Gastroesophageal sphincter (tissue), 3 donors: ENCODE measurements at regions not wholly inside any gene's neighbourhood (a gene's known extent, or its start where the extent isn't known, plus 50 kb on each side); places are given as distances from the start of the nearest gene placed in this dataset.

Experiments used
- POLR2A ChIP-seq, 2 donors: fragments of 450-650 bp; IDR thresholded peaks; one replicate each; pipeline ENCODE4 v1.6.1; 2017; ENCODE audit warnings: antibody characterized with exemption in 2 of 2, mild to moderate bottlenecking in 2 of 2, moderate library complexity in 1 of 2
- POLR2AphosphoS5 ChIP-seq: sonication (generic); formaldehyde crosslinking; IDR thresholded peaks from one replicate; pipeline ENCODE4 v1.6.1; 2017; ENCODE audit warnings: antibody characterized with exemption
- TF ChIP-seq, protein P1 (sequence below), 4 experiments: fragments of 200-600 bp in 2 of 4; fragments of 450-650 bp in 2 of 4; sonication (generic) in 1 of 4; IDR thresholded peaks; one replicate each; pipeline ENCODE4 v1.5.1; 2017 to 2019; ENCODE audit warnings: antibody characterized with exemption in 4 of 4, mild to moderate bottlenecking in 2 of 4, moderate library complexity in 2 of 4

DNA sequence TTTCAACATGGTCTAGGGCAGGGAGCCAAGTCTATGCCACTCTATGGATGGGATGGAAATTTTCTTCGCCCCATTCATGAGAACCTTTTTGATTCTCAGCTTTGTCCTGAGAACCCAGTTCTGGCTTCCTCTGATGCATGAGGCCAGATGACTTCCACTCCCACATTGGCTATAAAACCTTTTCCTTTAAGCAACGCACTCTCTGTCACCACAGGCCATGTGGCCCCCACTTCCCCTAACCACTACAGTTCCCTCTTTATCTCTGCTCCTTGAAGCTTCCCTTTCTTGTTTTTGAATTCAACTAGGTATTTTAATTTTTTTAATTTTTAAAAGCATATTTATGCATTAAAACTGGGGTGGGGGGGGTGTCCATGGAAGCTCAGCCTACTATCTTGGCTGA lies 401.3 kb downstream of the ENC1 start:
- TF ChIP-seq, protein P1, sequence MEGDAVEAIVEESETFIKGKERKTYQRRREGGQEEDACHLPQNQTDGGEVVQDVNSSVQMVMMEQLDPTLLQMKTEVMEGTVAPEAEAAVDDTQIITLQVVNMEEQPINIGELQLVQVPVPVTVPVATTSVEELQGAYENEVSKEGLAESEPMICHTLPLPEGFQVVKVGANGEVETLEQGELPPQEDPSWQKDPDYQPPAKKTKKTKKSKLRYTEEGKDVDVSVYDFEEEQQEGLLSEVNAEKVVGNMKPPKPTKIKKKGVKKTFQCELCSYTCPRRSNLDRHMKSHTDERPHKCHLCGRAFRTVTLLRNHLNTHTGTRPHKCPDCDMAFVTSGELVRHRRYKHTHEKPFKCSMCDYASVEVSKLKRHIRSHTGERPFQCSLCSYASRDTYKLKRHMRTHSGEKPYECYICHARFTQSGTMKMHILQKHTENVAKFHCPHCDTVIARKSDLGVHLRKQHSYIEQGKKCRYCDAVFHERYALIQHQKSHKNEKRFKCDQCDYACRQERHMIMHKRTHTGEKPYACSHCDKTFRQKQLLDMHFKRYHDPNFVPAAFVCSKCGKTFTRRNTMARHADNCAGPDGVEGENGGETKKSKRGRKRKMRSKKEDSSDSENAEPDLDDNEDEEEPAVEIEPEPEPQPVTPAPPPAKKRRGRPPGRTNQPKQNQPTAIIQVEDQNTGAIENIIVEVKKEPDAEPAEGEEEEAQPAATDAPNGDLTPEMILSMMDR (IDR thresholded peaks at IDR 0.05), result no peak
- TF ChIP-seq POLR2AphosphoS5, result no peak
- TF ChIP-seq POLR2A (IDR thresholded peaks at IDR 0.05), result no peak
